NCI-H2171 treated with DMSO at 0.1 percent for 48 hours (cell line): ENCODE measurements at regions not wholly inside any gene's neighbourhood (a gene's known extent, or its start where the extent isn't known, plus 50 kb on each side); places are given as distances from the start of the nearest gene placed in this dataset.
"Not testable (repeated sequence)": the region's sequence is repeated elsewhere in the genome, so short reads cannot be mapped to it uniquely, and the experiment has no call there.

ENCODE experiments used
- DNase-seq: peaks from one replicate; lab custom pipeline; 2025; lab: John Stamatoyannopoulos, UW

GRCh38 chr5:143634689-143635088, 177.3 kb upstream of the HMHB1 start:
- DNase-seq: no peak

GRCh38 chr5:143629871-143630659, 181.9 kb upstream of the HMHB1 start:
- no peak for DNase-seq

DNA sequence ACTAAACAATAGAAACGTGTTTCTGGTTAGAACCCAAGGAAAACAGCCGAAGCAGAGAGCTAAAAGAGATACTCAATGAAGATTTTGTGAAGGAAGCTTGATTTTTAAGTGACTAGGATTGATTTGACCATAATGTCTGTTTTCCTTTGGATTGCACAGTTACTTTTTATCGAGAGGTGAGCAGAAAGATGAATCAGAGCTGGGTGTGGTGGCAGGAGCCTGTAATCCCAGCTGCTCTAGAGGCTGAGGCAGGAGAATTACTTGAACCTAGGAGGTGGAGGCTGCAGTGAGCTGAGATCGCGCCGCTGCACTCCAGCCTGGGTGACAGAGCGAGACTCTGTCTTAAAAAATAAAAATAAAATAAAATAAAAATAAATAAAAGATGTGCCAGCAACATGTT, 186.9 kb upstream of the HMHB1 start:
- DNase-seq: not testable (repeated sequence)

DNA sequence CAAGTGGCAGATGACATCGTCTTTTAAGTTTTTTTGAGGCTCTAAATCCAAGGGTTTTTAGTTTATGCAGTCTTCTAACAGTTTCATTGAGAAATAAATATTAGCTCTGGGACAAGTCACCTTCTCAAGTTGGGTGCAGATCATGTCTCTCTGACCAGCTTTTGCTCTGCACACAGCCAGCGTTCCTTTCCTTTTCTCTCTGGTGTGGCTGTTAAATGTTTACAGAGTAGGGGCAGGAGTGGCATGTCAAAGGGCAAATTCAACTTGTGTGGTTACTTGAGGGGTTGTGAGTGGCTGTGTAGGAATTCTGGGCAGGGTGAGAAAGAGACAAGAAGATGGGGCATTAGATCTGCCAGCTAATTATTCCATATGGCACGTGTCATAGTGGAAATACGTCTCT, 187.5 kb upstream of the HMHB1 start:
- no peak for DNase-seq

- DNase-seq: no peak
Measured at GRCh38 chr5:143619040-143619439, 192.9 kb upstream of the HMHB1 start.

GRCh38 chr5:143618141-143618540, 193.8 kb upstream of the HMHB1 start:
- peak; percentile 38 for DNase-seq

DNA sequence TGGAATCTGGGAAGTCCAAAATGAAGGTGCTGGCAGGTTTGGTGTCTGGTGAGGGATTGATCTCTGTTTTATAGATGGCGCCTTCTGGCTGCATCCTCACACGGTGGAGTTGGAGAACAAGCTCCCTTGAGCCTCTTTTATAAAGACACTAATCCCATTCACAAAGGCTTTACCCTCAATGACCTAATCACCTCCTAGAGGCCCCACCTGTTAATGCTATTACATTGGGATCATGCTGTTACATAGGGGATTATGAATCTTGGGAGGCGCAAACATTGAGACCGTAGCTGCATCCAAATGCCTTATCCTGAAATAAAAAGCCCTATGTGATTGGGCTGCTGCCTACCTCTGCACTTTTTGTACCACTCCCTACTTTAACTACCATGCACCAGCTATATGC, 197.1 kb upstream of the HMHB1 start:
- DNase-seq: no peak

DNA sequence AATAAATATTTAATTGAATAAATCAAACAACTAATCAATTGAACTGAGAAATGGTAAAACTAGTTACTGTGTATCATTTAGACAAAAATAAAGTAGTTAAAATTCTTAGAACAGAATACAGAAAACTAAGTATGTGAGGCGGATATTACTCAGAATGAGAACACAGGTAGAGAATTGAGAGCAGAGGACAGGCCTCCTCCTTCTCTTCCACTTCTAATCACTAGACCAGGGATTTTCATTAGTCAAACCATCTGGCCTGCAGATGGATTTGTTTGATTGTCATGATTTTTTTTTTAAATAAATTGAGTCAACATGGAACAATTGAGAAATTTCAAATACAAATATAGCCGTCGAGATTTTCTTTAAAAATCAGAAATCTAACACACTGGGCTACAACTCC, 198.6 kb upstream of the HMHB1 start:
- peak; percentile 37 for DNase-seq

DNA sequence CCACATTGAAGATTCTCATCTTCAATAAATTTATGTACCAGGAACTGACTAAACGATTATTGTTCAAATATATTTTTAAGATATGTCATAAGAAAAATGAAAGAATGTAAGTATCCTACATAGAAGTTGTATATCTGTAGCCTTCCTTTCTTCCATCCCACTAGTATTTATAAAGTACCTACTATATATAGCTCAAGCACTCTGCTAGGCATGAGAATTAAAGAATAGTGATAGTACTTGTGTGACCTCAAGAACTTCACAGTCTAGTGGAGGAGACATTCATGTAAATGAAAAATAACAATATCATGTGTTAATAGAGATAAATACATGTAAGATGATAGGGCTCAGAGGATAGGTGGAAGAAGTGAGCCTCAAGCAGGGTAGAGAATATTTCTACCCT, 201.0 kb upstream of the HMHB1 start:
- no peak for DNase-seq

GRCh38 chr5:143606043-143606752, 202.7 kb upstream of the NR3C1 start:
- DNase-seq: no peak

GRCh38 chr5:143605403-143606005, 202.0 kb upstream of the NR3C1 start:
- DNase-seq: no peak

- DNase-seq: no peak
Measured at GRCh38 chr5:143601917-143602333, 198.4 kb upstream of the NR3C1 start.

DNA sequence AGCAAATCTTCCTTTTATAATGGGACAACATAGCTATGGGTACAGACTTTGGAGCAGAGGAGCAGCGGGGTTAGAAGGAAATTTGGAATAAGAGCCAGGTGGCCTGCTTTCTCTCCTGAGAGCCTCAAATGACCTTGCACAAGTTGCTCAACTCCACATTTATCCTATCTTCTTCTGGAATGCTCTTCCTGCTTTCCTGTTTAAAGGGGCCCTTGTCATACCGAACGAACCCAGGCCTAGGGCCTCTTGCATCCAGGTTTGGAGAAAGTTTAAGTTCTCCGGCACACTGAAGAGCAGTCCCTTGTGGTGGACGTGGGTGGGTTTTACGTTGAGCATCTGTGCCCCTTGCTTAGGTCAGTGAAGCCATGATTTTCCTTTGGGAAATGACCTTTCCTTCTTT, 197.9 kb upstream of the NR3C1 start:
- no peak for DNase-seq

DNA sequence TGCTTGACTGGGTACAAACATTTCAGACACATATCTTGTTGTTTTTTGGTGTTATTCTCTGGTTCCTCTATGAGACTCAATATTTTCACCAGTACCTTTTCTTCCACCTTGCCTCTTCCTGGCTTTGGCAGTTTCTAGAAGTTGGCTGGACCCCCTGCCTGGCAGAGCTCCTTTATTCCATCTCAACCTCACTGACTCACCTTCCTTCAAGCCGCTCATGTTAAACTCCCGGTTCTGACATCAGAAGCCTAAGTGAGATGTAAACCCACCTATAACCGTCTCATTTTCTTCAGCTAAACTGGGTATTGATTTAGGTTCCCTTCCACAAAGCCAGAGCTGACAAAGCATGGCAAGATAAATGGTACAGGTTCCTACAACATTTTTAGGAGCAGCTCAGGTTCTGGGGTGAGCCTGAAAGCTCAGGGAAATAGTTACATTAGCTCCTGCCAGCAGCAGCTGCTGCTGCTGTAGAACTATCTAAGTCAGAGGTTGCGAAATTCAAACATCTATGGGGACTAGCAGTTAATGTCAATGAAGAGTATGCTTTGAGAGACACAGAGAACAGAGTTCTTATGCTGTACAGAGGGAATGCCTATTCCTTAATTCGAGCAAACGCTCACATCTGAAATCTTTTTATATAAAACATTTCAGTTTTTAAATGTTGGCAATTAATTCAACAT, 197.1 kb upstream of the NR3C1 start:
- no peak for DNase-seq

GRCh38 chr5:143599474-143599873, 196.0 kb upstream of the NR3C1 start:
- no peak for DNase-seq

DNA sequence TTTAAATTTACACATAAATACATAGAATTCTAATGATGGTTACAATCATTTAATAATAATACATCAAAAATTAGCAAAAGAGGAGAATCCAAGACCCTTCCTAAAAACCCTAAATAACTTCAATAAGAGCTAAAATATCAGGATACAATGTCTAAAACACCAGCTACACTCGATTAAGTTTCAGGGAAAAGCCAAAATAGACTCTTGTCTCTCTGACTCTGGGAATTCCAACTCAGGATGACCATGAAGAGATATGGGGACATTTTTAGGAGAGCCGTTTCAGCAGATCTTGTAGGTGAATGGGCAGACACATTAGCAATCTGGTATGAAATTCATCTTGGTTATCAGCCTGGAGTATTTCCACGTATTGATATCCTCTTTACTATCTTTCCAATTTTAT, 193.3 kb upstream of the NR3C1 start:
- DNase-seq: no peak

DNA sequence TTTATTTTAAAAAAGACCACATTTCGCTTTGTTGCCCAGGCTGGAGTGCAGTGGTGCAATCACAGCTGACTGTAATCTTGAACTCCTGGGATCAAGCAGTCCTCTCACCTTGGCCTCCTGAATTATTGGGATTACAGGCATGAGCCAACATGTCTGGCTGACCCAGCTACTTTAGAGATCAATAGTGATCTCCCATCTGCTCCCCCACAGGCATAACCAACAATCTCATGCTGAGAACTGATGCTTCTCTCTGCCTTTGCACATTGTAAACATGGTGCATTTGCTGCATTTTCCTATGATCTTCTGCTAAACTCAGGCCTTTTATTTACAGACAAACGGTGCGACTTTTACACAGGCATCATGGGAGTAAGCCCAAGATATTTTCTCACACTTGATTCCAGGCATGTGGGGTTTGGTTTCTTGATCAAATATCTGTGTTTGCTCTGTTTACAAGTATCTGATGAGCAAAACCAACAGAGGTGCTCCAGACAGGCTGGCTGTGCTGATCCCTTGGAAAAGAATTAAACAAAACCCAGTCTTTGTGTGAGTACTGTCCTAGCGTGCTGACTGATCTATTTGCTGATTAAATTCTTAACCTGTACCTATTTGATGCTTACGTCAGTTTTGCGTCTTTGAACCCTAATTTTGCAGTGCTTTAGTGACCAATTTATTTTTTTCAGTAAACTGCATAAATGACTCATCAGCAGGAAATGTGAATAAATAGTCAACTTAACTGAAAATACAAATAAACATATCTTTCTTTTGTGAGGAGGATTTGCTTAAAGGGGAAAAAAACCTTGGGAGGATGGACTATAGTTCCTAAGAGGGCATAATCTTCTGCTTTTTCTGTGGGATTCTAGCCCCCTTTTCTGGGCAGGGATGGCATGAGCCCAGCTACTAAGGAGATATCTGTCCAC, 191.7 kb upstream of the NR3C1 start:
- DNase-seq: peak; percentile 14

- no peak for DNase-seq
Measured at GRCh38 chr5:143593723-143594122, 190.2 kb upstream of the NR3C1 start.

DNA sequence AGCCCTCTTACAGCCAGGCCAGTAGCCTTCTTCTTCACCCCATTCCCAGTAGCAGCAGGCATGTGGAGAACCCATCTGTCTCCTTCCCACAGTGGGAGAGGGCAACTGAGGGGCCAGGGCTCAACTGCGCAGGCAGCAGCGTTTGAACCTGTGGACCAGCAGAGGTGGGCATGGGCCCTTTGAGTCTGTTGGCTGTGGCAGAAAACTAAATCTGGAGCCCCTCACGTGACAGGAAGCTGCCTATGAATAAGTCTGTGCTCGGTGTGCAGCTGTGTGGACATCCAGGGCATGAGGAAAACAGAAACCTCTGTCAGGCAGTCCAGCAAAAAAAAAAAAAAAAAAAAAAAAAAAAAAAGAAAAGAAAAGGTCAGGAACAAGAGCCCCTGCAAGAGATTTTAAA, 189.2 kb upstream of the NR3C1 start:
- no peak for DNase-seq

DNA sequence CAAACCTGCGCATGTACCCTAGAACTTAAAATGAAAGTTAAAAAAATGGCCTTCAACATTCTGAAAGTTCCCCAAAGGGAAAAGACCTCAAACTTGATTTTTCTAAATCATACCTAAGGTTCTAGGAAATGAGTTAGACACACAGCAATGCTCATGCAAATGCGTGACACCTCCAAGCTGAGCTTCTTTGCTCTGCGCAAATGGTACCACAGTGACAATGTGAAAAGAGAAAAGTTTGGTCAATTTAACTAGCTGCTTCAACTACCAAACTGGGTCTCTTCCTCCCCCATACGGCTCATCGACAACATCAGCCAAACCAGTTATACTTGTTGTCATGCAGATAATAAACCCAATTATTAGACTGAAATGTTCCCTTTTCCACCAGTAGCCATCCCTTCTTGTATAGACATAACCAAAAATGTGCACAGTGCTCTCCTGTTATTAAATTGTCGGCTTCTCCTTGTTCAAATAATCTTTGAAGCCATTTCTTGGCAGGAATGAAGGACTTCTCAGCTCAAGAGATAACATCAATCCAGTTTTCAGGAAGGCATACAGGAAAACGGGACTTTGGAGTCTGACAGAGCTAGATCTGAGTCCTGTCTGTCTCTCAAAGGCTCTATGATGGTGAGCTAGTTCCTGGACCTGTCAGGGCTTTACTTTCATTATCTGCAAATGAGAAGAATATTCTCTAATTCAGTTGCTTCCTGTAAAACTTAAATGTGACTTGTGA, 185.6 kb upstream of the NR3C1 start:
- no peak for DNase-seq

DNA sequence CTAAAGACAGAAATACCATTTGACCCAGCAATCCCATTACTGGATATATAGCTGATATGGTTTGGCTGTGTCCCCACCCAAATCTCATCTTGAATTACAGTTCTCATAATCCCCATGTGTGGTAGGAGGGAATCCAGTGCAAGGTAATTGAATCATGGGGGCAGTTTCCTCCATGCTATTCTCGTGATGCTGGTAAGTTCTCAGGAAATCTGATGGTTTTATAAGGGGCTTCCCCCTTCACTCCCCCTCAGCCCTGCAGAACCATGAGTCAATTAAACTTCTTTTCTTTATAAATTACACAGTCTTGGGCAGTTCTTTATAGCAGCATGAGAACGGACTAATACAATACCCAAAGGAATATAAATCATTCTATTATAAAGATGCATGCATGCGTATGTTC, 184.6 kb upstream of the NR3C1 start:
- DNase-seq: not testable (repeated sequence)
